Mucosa of gallbladder (tissue), 1 donor: ENCODE measurements at regions not wholly inside any gene's neighbourhood (a gene's known extent, or its start where the extent isn't known, plus 50 kb on each side); places are given as distances from the start of the nearest gene placed in this dataset.

Experiments used
- DNase-seq: peaks from one replicate; pipeline ENCODE4 v3.0.0-alpha.2; 2020; ENCODE audit warnings: low spot score
- donor health status: DM: no; HTN: no; CAD: no.

- DNase-seq = no peak
Observed at GRCh38 chr9:86764221-86764624, 183.1 kb downstream of the GAS1 start.

GRCh38 chr9:86763791-86764190 is 183.5 kb downstream of the GAS1 start:
- DNase-seq = no peak

- DNase-seq = no peak
Observed at GRCh38 chr9:86757382-86757720, 190.0 kb downstream of the GAS1 start.

GRCh38 chr9:86756576-86757381 is 190.5 kb downstream of the GAS1 start:
- no peak for DNase-seq

GRCh38 chr9:86755561-86755941 is 191.8 kb downstream of the GAS1 start:
- DNase-seq = no peak

GRCh38 chr9:86754581-86755560 is 192.4 kb downstream of the GAS1 start:
- no peak for DNase-seq

GRCh38 chr9:86753836-86754235 is 193.5 kb downstream of the GAS1 start:
- DNase-seq = no peak

GRCh38 chr9:86752733-86753132 is 194.6 kb downstream of the GAS1 start:
- no peak for DNase-seq

GRCh38 chr9:86751956-86752355 is 195.3 kb downstream of the GAS1 start:
- DNase-seq = no peak

GRCh38 chr9:86751207-86751606 is 196.1 kb downstream of the GAS1 start:
- DNase-seq = no peak

- DNase-seq = peak; percentile 34
Observed at GRCh38 chr9:86749894-86750255, 197.4 kb downstream of the GAS1 start.

- no peak for DNase-seq
Observed at GRCh38 chr9:86749161-86749893, 198.0 kb downstream of the GAS1 start.

GRCh38 chr9:86747711-86748110 is 199.6 kb downstream of the GAS1 start:
- DNase-seq = no peak

GRCh38 chr9:86741311-86742208 is 205.7 kb downstream of the GAS1 start:
- DNase-seq = peak; percentile 56

- no peak for DNase-seq
Observed at GRCh38 chr9:86735772-86736458, 211.4 kb downstream of the GAS1 start.

GRCh38 chr9:86734771-86735170 is 212.5 kb downstream of the GAS1 start:
- no peak for DNase-seq

GRCh38 chr9:86733929-86734328 is 213.4 kb downstream of the GAS1 start:
- no peak for DNase-seq

- DNase-seq = no peak
Observed at GRCh38 chr9:86732514-86733171, 214.7 kb downstream of the GAS1 start.

GRCh38 chr9:86731511-86732063 is 215.7 kb downstream of the GAS1 start:
- DNase-seq = no peak
